ENCODE measurements at regions not wholly inside any gene's neighbourhood (a gene's known extent, or its start where the extent isn't known, plus 50 kb on each side); places are given as distances from the start of the nearest gene placed in this dataset.

DNA sequence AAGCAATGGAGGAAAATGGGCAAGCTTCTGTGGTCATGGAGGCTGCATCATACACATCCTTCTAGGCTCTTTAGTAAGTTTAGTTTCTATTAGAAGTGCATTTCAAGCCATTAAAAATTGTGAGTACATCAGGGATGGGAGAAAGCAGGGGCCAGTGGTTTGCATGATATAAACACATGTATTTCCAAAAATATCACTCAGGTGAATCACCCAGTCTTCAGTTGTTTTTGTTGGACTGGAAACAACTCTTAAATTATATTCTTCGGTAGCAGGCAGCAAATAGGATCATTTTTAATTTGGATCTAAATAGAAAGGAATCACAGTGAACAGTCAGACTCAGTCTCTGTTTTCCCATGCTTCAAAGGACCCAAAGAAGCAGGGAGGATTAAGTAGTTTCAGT, 657.9 kb downstream of the TLR4 start:
- DNase-seq (ENCODE audit: low read depth in 4 of 4, low spot score in 2 of 4): no peak

GRCh38 chr9:118362596-118362995, 658.4 kb downstream of the TLR4 start:
- DNase-seq (ENCODE audit: low read depth in 4 of 4, low spot score in 2 of 4): no peak

- no peak for DNase-seq (ENCODE audit: low read depth in 4 of 4, low spot score in 2 of 4)
Observed at GRCh38 chr9:118364266-118365106, 660.3 kb downstream of the TLR4 start.

DNA sequence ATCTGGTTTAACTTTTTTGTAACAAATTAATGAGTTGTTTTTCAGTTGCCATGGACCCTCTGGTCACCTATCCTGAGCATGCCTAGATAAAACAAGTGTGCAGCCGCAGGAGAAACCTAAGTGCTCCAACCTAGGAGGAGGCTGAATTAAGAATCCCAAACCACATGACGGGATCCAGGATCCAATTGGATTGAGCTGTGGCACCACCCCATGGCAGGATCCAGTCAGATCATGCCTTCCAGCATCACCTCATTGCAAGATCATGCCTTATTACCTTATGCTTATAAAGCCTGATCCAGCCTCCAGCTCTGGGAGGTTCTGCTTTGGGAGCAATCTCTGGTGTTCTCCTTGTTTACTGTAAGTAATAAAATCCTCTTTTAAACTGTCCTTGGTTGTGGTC, 662.0 kb downstream of the TLR4 start:
- DNase-seq (ENCODE audit: low read depth in 4 of 4, low spot score in 2 of 4): no peak

GRCh38 chr9:118367383-118367782, 663.2 kb downstream of the TLR4 start:
- no peak for DNase-seq (ENCODE audit: low read depth in 4 of 4, low spot score in 2 of 4)

DNA sequence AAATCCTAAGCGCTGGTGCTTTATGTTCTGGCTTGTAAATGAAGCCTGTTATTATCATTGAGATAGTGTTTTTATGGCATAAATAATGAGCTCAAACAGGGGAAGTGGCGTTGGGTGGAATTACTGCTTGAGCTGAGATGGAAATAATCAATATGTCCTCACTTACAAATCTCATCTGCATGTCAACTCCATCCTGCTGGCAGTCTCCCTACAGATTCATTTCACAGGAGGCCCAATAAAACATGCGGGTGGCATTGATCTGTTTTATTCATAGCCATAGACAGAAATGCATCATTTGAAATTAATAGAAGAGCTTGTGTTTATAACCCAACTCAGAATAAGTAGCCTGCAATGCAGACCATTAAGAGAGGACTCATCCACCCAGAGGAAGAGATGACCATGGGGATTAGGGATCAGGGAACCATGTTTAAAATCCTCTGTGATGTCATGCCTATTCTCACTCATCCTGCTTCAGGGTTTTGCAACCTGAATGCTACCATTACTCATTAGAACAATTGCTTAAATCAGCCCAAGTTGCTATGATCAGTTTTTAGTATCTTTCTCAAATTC, 680.4 kb downstream of the TLR4 start:
- DNase-seq (ENCODE audit: low read depth in 4 of 4, low spot score in 2 of 4): no peak

DNA sequence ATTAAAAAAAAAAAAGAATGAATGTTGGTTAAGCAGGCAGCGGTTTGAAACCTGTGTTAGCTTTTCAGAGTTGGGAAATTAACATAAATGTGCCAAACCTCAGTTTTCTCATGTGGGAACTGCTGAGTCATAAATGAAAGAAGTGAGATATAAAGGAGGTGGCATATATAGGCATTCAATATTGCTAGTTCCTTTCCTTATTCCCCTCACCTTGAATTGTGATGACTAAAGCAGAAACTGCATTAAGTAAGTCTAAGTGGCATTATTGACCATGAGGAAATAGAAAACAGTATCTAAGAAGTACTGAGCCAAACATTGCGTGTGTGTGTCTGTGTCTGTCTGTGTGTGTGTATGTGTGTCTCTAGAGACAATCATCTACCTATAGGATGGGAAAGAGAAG, 691.2 kb downstream of the TLR4 start:
- no peak for DNase-seq (ENCODE audit: low read depth in 4 of 4, low spot score in 2 of 4)

- no peak for DNase-seq (ENCODE audit: low read depth in 4 of 4, low spot score in 2 of 4)
Observed at GRCh38 chr9:118401546-118401945, 697.3 kb downstream of the TLR4 start.

- no peak for DNase-seq (ENCODE audit: low read depth in 4 of 4, low spot score in 2 of 4)
Observed at GRCh38 chr9:118414676-118415075, 710.5 kb downstream of the TLR4 start.

- DNase-seq (ENCODE audit: low read depth in 4 of 4, low spot score in 2 of 4): no peak
Observed at GRCh38 chr9:118418887-118419565, 714.8 kb downstream of the TLR4 start.

DNA sequence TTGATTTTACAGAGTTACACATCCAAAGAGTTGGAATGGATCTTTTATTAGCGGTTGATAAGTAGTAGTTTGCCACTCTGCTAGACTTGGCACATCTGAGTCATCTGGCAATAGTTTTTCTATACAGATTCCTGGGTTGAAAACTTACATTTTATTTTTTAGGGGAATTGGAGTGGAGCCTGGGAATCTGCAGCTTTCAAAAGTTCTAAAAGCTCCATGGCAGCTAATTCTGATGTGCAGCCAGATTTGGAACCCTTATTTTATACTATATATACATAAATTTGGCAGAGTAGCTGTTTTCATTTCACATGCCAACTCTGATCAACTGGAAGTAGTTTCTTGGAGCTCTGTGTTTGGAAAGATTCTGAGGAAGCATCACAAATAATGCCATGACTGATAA, 715.5 kb downstream of the TLR4 start:
- DNase-seq (ENCODE audit: low read depth in 4 of 4, low spot score in 2 of 4): no peak

- DNase-seq (ENCODE audit: low read depth in 4 of 4, low spot score in 2 of 4): no peak
Observed at GRCh38 chr9:118422508-118422907, 718.3 kb downstream of the TLR4 start.

- DNase-seq (ENCODE audit: low read depth in 4 of 4, low spot score in 2 of 4): no peak
Observed at GRCh38 chr9:118423021-118423420, 718.8 kb downstream of the TLR4 start.

DNA sequence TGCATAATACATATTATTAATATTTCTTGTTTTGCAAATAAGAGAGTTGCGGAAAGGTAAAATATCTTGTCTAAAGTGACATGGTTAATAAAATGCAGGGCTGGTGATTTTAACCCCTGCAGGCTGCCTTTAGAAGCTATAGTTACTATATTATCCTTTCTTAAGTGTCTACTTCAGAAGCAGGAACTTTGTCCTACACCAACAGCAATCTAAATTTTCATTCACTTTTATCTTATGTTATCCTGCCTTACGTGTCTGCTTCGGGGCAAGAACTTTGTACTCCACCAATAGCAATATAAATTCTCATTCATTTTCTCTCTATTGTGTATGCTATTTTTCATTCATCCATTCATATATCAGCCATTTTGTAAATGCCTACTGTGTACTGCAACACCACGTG, 719.5 kb downstream of the TLR4 start:
- no peak for DNase-seq (ENCODE audit: low read depth in 4 of 4, low spot score in 2 of 4)

DNA sequence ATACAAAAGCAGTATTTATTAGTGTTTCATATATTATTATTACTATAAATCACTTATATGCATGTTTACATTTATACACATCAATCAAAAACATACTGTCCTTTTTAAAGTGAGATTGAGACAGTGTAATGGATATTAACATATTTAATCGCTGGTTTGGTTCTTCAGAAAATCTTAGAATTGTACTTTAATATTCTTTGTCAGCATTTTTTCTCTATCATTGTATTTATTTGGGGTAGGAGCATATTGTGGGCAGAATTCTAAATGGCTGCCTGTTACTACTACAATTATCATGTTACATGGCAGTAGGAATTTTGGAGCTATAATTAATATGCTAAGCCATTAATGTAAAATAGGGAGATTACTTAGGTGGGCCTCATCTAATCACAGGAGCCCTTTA, 722.6 kb downstream of the TLR4 start:
- no peak for DNase-seq (ENCODE audit: low read depth in 4 of 4, low spot score in 2 of 4)

DNA sequence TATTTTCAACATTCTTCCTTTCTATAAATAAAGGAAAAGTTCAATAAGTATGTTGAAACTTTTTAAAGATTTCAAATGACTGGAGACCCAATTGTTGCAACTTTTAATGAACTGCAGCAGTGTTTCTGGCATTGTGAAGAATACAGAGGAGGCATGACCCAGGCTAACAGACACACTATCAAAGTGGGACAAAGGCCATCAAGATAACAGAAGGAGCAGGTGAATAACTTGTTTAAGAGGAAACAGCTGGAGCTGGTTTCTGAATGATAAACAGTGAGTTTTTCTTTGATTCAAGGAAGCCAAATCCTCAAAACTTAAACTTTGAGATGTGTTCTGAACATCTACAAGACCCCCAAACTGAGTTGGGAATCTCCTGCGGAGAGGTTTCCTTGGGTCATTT, 734.6 kb downstream of the TLR4 start:
- no peak for DNase-seq (ENCODE audit: low read depth in 4 of 4, low spot score in 2 of 4)

GRCh38 chr9:118439441-118439840, 735.2 kb downstream of the TLR4 start:
- no peak for DNase-seq (ENCODE audit: low read depth in 4 of 4, low spot score in 2 of 4)

GRCh38 chr9:118444403-118444802, 740.2 kb downstream of the TLR4 start:
- DNase-seq (ENCODE audit: low read depth in 4 of 4, low spot score in 2 of 4): no peak

GRCh38 chr9:118446943-118447639, 742.9 kb downstream of the TLR4 start:
- DNase-seq (ENCODE audit: low read depth in 4 of 4, low spot score in 2 of 4): no peak

DNA sequence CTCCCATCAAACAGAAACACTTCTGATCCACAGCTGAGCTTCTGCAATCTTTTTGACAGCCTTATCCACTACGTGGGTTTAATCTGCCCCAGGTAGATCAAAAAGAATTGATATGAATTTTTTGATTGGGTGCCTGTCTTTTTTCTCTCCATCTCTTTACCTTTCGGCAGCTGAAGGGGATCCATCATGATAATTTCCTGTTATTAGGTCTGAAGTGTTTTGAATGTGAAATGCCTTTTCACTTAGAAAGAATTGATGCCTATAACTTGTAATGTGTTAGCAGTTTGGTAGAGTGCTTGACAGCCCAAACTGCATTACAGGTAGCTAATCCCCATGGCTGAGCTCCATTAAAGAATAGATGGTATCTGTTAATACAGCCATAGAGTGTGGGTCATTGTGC, 745.4 kb downstream of the TLR4 start:
- DNase-seq (ENCODE audit: low read depth in 4 of 4, low spot score in 2 of 4): no peak

DNA sequence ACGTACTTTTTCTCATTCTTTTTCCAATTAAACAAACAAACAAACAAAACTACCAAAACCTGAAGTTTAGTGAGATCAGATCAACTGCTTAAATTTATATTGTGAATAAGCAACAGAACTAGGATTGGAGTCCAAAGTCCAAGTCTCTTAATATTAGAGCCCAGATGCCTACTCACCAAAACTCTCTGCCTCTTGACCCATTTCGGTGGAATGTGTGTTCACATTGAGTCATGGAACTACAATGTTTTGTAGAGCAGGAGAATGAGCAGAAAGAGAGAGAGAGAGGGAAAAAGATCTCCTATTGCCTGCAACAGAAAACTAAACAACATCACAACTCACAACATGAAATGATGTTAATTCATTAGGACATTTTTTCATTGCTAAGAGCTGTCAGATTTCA, 751.1 kb downstream of the TLR4 start:
- DNase-seq (ENCODE audit: low read depth in 4 of 4, low spot score in 2 of 4): no peak
